Epithelial cell of prostate (primary cell): ENCODE measurements at regions not wholly inside any gene's neighbourhood (a gene's known extent, or its start where the extent isn't known, plus 50 kb on each side); places are given as distances from the start of the nearest gene placed in this dataset.

Experiments
- DNase-seq: peaks from one replicate; pipeline ENCODE4 v3.0.0-alpha.2; 2011; ENCODE audit warnings: low read depth, low spot score
- H3K27ac ChIP-seq: fragments of 450-650 bp; 2 replicates; pipeline ENCODE4 v1.5.1; 2017; ENCODE audit warnings: mild to moderate bottlenecking

- no peak overlapping the region for H3K27ac ChIP-seq
- DNase-seq: no peak
These were observed 129.5 kb downstream of the OAT start for GRCh38 chr10:124288928-124289850.

GRCh38 chr10:124288486-124288885 lies 130.2 kb downstream of the OAT start:
- H3K27ac ChIP-seq: no peak overlapping the region

GRCh38 chr10:124287791-124288190 lies 130.9 kb downstream of the OAT start:
- DNase-seq: no peak
- no peak overlapping the region for H3K27ac ChIP-seq

More at GRCh38 chr10:124288486-124288885, 130.2 kb downstream of the OAT start:
- DNase-seq: no peak

GRCh38 chr10:124287071-124287685 lies 131.5 kb downstream of the OAT start:
- no peak for DNase-seq

GRCh38 chr10:124286621-124287020 lies 132.1 kb downstream of the OAT start:
- DNase-seq: no peak
- H3K27ac ChIP-seq: no peak overlapping the region

More at GRCh38 chr10:124287071-124287685, 131.5 kb downstream of the OAT start:
- H3K27ac ChIP-seq: no peak overlapping the region

- no peak overlapping the region for H3K27ac ChIP-seq
- no peak for DNase-seq
These were observed 132.9 kb downstream of the OAT start for GRCh38 chr10:124285587-124286527.

GRCh38 chr10:124283949-124284250 lies 134.8 kb downstream of the OAT start:
- DNase-seq: no peak

GRCh38 chr10:124283215-124283948 lies 135.3 kb downstream of the OAT start:
- DNase-seq: no peak
- no peak overlapping the region for H3K27ac ChIP-seq

More at GRCh38 chr10:124283949-124284250, 134.8 kb downstream of the OAT start:
- no peak overlapping the region for H3K27ac ChIP-seq

- no peak for DNase-seq
- no peak overlapping the region for H3K27ac ChIP-seq
These were observed 136.4 kb downstream of the OAT start for GRCh38 chr10:124282326-124282725.

- no peak for DNase-seq
These were observed 137.1 kb downstream of the OAT start for GRCh38 chr10:124281666-124282065.

GRCh38 chr10:124280916-124281315 lies 137.8 kb downstream of the OAT start:
- no peak for DNase-seq
- H3K27ac ChIP-seq: no peak overlapping the region

More at GRCh38 chr10:124281666-124282065, 137.1 kb downstream of the OAT start:
- H3K27ac ChIP-seq: no peak overlapping the region

- H3K27ac ChIP-seq: no peak overlapping the region
- DNase-seq: no peak
These were observed 138.8 kb downstream of the OAT start for GRCh38 chr10:124279882-124280281.

- H3K27ac ChIP-seq: no peak overlapping the region
- DNase-seq: no peak
These were observed 139.4 kb downstream of the OAT start for GRCh38 chr10:124279298-124279697.

GRCh38 chr10:124278356-124278755 lies 140.4 kb downstream of the OAT start:
- H3K27ac ChIP-seq: no peak overlapping the region
- no peak for DNase-seq

GRCh38 chr10:124273141-124273540 lies 145.6 kb downstream of the OAT start:
- H3K27ac ChIP-seq: no peak overlapping the region
- DNase-seq: no peak

GRCh38 chr10:124271676-124272075 lies 147.0 kb downstream of the OAT start:
- no peak for DNase-seq
- H3K27ac ChIP-seq: no peak overlapping the region

GRCh38 chr10:124270530-124271327 lies 148.0 kb downstream of the OAT start:
- H3K27ac ChIP-seq: no peak overlapping the region
- DNase-seq: no peak

- H3K27ac ChIP-seq: no peak overlapping the region
- no peak for DNase-seq
These were observed 149.7 kb downstream of the OAT start for GRCh38 chr10:124268976-124269375.

GRCh38 chr10:124267911-124268549 lies 150.7 kb downstream of the OAT start:
- DNase-seq: no peak
- H3K27ac ChIP-seq: no peak overlapping the region
